CD14-positive monocyte (primary cell): ENCODE measurements at regions not wholly inside any gene's neighbourhood (a gene's known extent, or its start where the extent isn't known, plus 50 kb on each side); places are given as distances from the start of the nearest gene placed in this dataset.

ENCODE experiments used
- DNase-seq, 3 donors: peaks; one replicate each; pipeline ENCODE4 v3.0.0-alpha.2; 2011 to 2022
- H2AFZ ChIP-seq: 2 replicates; pipeline ENCODE4 v1.6.0; 2012; ENCODE audit warnings: mild to moderate bottlenecking, low read depth, low read length, inconsistent platforms; ENCODE audit not compliant: insufficient read depth, poor library complexity, severe bottlenecking
- H3K27ac ChIP-seq, 2 donors: 1 replicate in 1 of 2; 2 replicates in 1 of 2; pipeline ENCODE4 v1.5.1; 2012 to 2013; ENCODE audit warnings: low read length in 2 of 2, control low read depth in 1 of 2, inconsistent platforms in 1 of 2, low read depth in 1 of 2, mild to moderate bottlenecking in 1 of 2
- H3K27me3 ChIP-seq, 2 donors: one replicate each; pipeline versions ENCODE4 v1.6.0 to v1.6.1; 2011 to 2013; ENCODE audit warnings: low read length in 2 of 2; ENCODE audit not compliant: control insufficient read depth in 2 of 2, insufficient read depth in 2 of 2
- H3K36me3 ChIP-seq, 2 donors: replicated peaks in 1 of 2; 1 replicate in 1 of 2; 2 replicates in 1 of 2; pipeline versions ENCODE4 v1.5.1 to v1.6.1; 2012 to 2013; ENCODE audit warnings: low read length in 2 of 2, control low read depth in 1 of 2, inconsistent platforms in 1 of 2, mild to moderate bottlenecking in 1 of 2; ENCODE audit not compliant: insufficient read depth in 2 of 2, control insufficient read depth in 1 of 2
- H3K4me1 ChIP-seq, 2 donors: 1 replicate in 1 of 2; 2 replicates in 1 of 2; pipeline versions ENCODE4 v1.5.1 to v1.6.1; 2012 to 2013; ENCODE audit warnings: low read length in 2 of 2, control low read depth in 1 of 2, inconsistent platforms in 1 of 2, mild to moderate bottlenecking in 1 of 2, moderate library complexity in 1 of 2; ENCODE audit not compliant: insufficient read depth in 2 of 2, control insufficient read depth in 1 of 2
- H3K4me2 ChIP-seq: replicated peaks from 2 replicates; pipeline ENCODE3; 2012; ENCODE audit warnings: low read length, moderate library complexity, mild to moderate bottlenecking; ENCODE audit not compliant: poor library complexity, severe bottlenecking; ENCODE audit errors: extremely low read depth
- H3K4me3 ChIP-seq, 3 experiments: fragments of 200-600 bp in 1 of 3; sonication (generic) in 1 of 3; replicated peaks in 1 of 3; 1 replicate in 2 of 3; 2 replicates in 1 of 3; pipeline ENCODE4 v1.5.1; 2011 to 2013; ENCODE audit warnings: low read length in 3 of 3, mild to moderate bottlenecking in 3 of 3, control low read depth in 2 of 3, low read depth in 2 of 3, inconsistent platforms in 1 of 3, moderate library complexity in 1 of 3
- H3K79me2 ChIP-seq: 2 replicates; pipeline ENCODE4 v1.6.0; 2012; ENCODE audit warnings: mild to moderate bottlenecking, control low read depth, inconsistent platforms, low read length, moderate library complexity; ENCODE audit not compliant: insufficient read depth
- H3K9ac ChIP-seq: 2 replicates; pipeline ENCODE4 v1.6.0; 2017; ENCODE audit warnings: low read length, mild to moderate bottlenecking; ENCODE audit not compliant: insufficient read depth, poor library complexity, severe bottlenecking
- H3K9me3 ChIP-seq, 2 donors: replicated peaks in 1 of 2; 1 replicate in 1 of 2; 2 replicates in 1 of 2; pipeline versions ENCODE4 v1.5.1 to v1.6.1; 2012 to 2013; ENCODE audit warnings: low read length in 2 of 2, control low read depth in 1 of 2; ENCODE audit not compliant: control insufficient read depth in 1 of 2, insufficient read depth in 1 of 2
- H4K20me1 ChIP-seq: 2 replicates; pipeline ENCODE4 v1.6.0; 2012; ENCODE audit warnings: mild to moderate bottlenecking, low read length, control low read depth, moderate library complexity; ENCODE audit not compliant: insufficient read depth
- H3K27ac Mint-ChIP-seq, 7 donors: one replicate each; pipeline ENCODE4 v1.8.0; 2020; ENCODE audit warnings: mild to moderate bottlenecking in 7 of 7, mixed read lengths in 7 of 7, moderate library complexity in 6 of 7, inconsistent platforms in 2 of 7
- H3K27me3 Mint-ChIP-seq, 3 donors: one replicate each; pipeline ENCODE4 v1.8.0; 2021 to 2022; ENCODE audit warnings: low read depth in 3 of 3, mild to moderate bottlenecking in 3 of 3, mixed read lengths in 3 of 3, moderate library complexity in 3 of 3, inconsistent platforms in 1 of 3
- H3K36me3 Mint-ChIP-seq, 2 donors: one replicate each; pipeline ENCODE4 v1.8.0; 2020; ENCODE audit warnings: mixed read lengths in 2 of 2, inconsistent platforms in 1 of 2, mild to moderate bottlenecking in 1 of 2
- H3K4me1 Mint-ChIP-seq: one replicate; pipeline ENCODE4 v1.8.0; 2020; ENCODE audit warnings: mild to moderate bottlenecking, mixed read lengths
- H3K4me3 Mint-ChIP-seq, 2 donors: one replicate each; pipeline ENCODE4 v1.8.0; 2020; ENCODE audit warnings: mild to moderate bottlenecking in 2 of 2, mixed read lengths in 2 of 2, moderate library complexity in 1 of 2
- H3K9me3 Mint-ChIP-seq, 7 donors: one replicate each; pipeline ENCODE4 v1.8.0; 2020 to 2022; ENCODE audit warnings: mixed read lengths in 7 of 7, mild to moderate bottlenecking in 6 of 7, moderate library complexity in 6 of 7, inconsistent platforms in 2 of 7
- CTCF ChIP-seq: fragments of 200-600 bp; IDR thresholded peaks from one replicate; pipeline ENCODE4 v1.8.0; 2022; ENCODE audit warnings: antibody characterized with exemption, mild to moderate bottlenecking
- WGBS: methylation state at CpG from one replicate; pipeline ENCODE4 v1.1.5; 2013; ENCODE audit warnings: missing lambda C conversion rate; ENCODE audit not compliant: insufficient coverage; 5-methylcytosine and 5-hydroxymethylcytosine counted together
- intact Hi-C, 2 donors: fragments of 100-400 bp; cut with micrococcal nuclease; formaldehyde crosslinking; loops; one replicate each; pipeline versions ENCODE4 v1.15.0 to v1.15.1; 2023

GRCh38 chr4:59247032-59247431 lies 1953.1 kb upstream of the ADGRL3 start:
- no peak overlapping the region for H3K4me3 ChIP-seq

GRCh38 chr4:59248313-59248712 lies 1951.8 kb upstream of the ADGRL3 start:
- no peak for TF ChIP-seq CTCF
- no CpG with 5 or more reads among the region's 1 CpG for WGBS
- intact Hi-C loops, result no loop called here

More at GRCh38 chr4:59247032-59247431, 1953.1 kb upstream of the ADGRL3 start:
- peaks cover 0 to 7% (median 0%) of the 10 kb centered on the region in 3 donors for H3K27me3 Mint-ChIP-seq
- H3K4me3 Mint-ChIP-seq, result no peak overlapping the region
- H3K27ac Mint-ChIP-seq, result no peak overlapping the region
- H3K4me1 ChIP-seq, result no peaks in the 10 kb centered on the region
- no peak overlapping the region for H3K27ac ChIP-seq
- no peaks in the 10 kb centered on the region for H4K20me1 ChIP-seq
- no peak overlapping the region for H3K4me2 ChIP-seq
- no CpG with 5 or more reads among the region's 1 CpG for WGBS
- DNase-seq, result no peak
- H3K36me3 ChIP-seq, result no peaks in the 10 kb centered on the region
- H3K9ac ChIP-seq, result no peak overlapping the region
- H3K9me3 Mint-ChIP-seq, result peaks cover 0 to 2% (median 0%) of the 10 kb centered on the region in 7 donors
- H3K79me2 ChIP-seq, result no peaks in the 10 kb centered on the region
- H3K27me3 ChIP-seq, result no peaks in the 10 kb centered on the region
- H3K36me3 Mint-ChIP-seq, result no peaks in the 10 kb centered on the region
- H3K4me1 Mint-ChIP-seq, result no peaks in the 10 kb centered on the region
- no peak overlapping the region for H2AFZ ChIP-seq
- TF ChIP-seq CTCF, result no peak
- H3K9me3 ChIP-seq, result no peaks in the 10 kb centered on the region
- intact Hi-C loops, result no loop called here

More at GRCh38 chr4:59248313-59248712, 1951.8 kb upstream of the ADGRL3 start:
- DNase-seq, result no peak
- no peak overlapping the region for H2AFZ ChIP-seq
- no peak overlapping the region for H3K4me3 Mint-ChIP-seq
- no peaks in the 10 kb centered on the region for H3K9me3 ChIP-seq
- no peaks in the 10 kb centered on the region for H3K36me3 Mint-ChIP-seq
- H3K27ac Mint-ChIP-seq, result no peak overlapping the region
- no peak overlapping the region for H3K4me3 ChIP-seq
- H3K27me3 ChIP-seq, result no peaks in the 10 kb centered on the region
- H3K27ac ChIP-seq, result no peak overlapping the region
- H3K4me1 ChIP-seq, result no peaks in the 10 kb centered on the region
- no peaks in the 10 kb centered on the region for H3K4me1 Mint-ChIP-seq
- H3K27me3 Mint-ChIP-seq, result peaks cover 0 to 5% (median 0%) of the 10 kb centered on the region in 3 donors
- H3K36me3 ChIP-seq, result no peaks in the 10 kb centered on the region
- H3K9me3 Mint-ChIP-seq, result peaks cover 0 to under 1% (median 0%) of the 10 kb centered on the region in 7 donors
- no peak overlapping the region for H3K4me2 ChIP-seq
- no peaks in the 10 kb centered on the region for H3K79me2 ChIP-seq
- H3K9ac ChIP-seq, result no peak overlapping the region
- H4K20me1 ChIP-seq, result no peaks in the 10 kb centered on the region
